ENCODE measurements at regions not wholly inside any gene's neighbourhood (a gene's known extent, or its start where the extent isn't known, plus 50 kb on each side); places are given as distances from the start of the nearest gene placed in this dataset.

DNA sequence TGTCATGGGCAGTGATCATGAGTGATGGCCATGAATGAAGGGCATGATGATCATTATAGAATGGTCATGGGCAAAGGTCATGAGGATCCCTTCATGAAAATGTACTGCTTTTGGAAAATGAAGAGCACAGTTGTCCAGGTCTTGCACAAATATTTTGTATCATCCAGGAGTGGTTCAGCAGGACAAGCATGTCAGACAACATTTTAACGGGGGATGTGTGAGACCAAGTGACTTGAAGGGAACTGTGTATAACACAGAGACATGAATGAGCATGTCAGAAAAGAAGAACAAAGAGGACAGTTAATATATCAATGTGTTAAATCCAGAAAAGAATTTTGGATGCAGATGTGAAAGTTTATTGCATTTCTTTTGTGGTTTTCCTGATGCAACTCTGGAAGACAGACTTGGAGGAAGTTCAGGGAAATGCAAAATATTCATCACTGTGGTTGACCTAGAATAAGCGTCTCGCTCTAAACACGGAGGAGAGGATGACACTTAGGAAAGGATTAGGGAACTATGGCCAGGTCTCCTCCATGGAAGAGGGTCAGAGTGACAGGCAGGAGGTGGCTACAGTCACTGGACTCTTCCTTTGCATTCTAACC, 116.1 kb upstream of the IRX4 start:
- TF ChIP-seq, protein P1, sequence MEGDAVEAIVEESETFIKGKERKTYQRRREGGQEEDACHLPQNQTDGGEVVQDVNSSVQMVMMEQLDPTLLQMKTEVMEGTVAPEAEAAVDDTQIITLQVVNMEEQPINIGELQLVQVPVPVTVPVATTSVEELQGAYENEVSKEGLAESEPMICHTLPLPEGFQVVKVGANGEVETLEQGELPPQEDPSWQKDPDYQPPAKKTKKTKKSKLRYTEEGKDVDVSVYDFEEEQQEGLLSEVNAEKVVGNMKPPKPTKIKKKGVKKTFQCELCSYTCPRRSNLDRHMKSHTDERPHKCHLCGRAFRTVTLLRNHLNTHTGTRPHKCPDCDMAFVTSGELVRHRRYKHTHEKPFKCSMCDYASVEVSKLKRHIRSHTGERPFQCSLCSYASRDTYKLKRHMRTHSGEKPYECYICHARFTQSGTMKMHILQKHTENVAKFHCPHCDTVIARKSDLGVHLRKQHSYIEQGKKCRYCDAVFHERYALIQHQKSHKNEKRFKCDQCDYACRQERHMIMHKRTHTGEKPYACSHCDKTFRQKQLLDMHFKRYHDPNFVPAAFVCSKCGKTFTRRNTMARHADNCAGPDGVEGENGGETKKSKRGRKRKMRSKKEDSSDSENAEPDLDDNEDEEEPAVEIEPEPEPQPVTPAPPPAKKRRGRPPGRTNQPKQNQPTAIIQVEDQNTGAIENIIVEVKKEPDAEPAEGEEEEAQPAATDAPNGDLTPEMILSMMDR (IDR thresholded peaks at IDR 0.05; ENCODE audit: low read depth, low read length, poor library complexity, severe bottlenecking) = no peak
- no peak for TF ChIP-seq EZH2phosphoT487 (IDR thresholded peaks at IDR 0.05; ENCODE audit: borderline replicate concordance, low read length)

Data from DOHH2 (cell line).